IMR-90 (cell line): ENCODE measurements at regions not wholly inside any gene's neighbourhood (a gene's known extent, or its start where the extent isn't known, plus 50 kb on each side); places are given as distances from the start of the nearest gene placed in this dataset.

ENCODE experiments used
- ATAC-seq: fragments of 200-7000 bp; cut with Tn5 transposase; 2 replicates; pipeline ENCODE4 v1.9.1; 2020; ENCODE audit warnings: low read depth, mild to moderate bottlenecking, moderate library complexity
- BruUV-seq: library from RNA; stranded (reverse); fragments of 400-500 nt; replicated peaks from 2 replicates; lab custom pipeline; 2021; lab: Mats Ljungman, UMichigan
- CTCF ChIA-PET: fragments of 300-600 bp; formaldehyde crosslinking; extraction: SDS; loops from one replicate; lab custom pipeline; 2021; ENCODE audit warnings: antibody characterized with exemption; lab: Yijun Ruan, JAX
- POLR2A ChIA-PET: fragments of 300-600 bp; sonication (Branson Sonifier 250); formaldehyde crosslinking; loops from one replicate; lab custom pipeline; 2022; ENCODE audit warnings: antibody characterized with exemption; ENCODE audit not compliant: unreplicated experiment; lab: Charles Lee
- DNase-seq: peaks from one replicate; pipeline ENCODE4 v3.0.0; 2013
- H2AFZ ChIP-seq: replicated peaks from 2 replicates; pipeline ENCODE3; 2013; ENCODE audit warnings: low read length, mild to moderate bottlenecking; ENCODE audit not compliant: poor library complexity
- H2AK5ac ChIP-seq: 2 replicates; pipeline ENCODE4 v1.6.1; 2013; ENCODE audit warnings: low read depth, low read length, inconsistent platforms
- H2AK9ac ChIP-seq: replicated peaks from 2 replicates; pipeline ENCODE3; 2013; ENCODE audit warnings: mild to moderate bottlenecking, low read depth, low read length, moderate library complexity; ENCODE audit not compliant: poor library complexity
- H2BK120ac ChIP-seq: 2 replicates; pipeline ENCODE4 v1.6.1; 2013; ENCODE audit warnings: low read depth, low read length, inconsistent platforms
- H2BK15ac ChIP-seq: 3 replicates; pipeline ENCODE4 v1.6.1; 2013; ENCODE audit warnings: low read depth, low read length, inconsistent platforms
- H2BK20ac ChIP-seq: 2 replicates; pipeline ENCODE4 v1.6.1; 2013; ENCODE audit warnings: low read depth, mild to moderate bottlenecking, inconsistent platforms, low read length, moderate library complexity
- H2BK5ac ChIP-seq: 2 replicates; pipeline ENCODE4 v1.6.1; 2013; ENCODE audit warnings: mild to moderate bottlenecking, low read depth, low read length, inconsistent platforms; ENCODE audit not compliant: poor library complexity, severe bottlenecking
- H3K14ac ChIP-seq: replicated peaks from 2 replicates; pipeline ENCODE4 v1.6.1; 2013; ENCODE audit warnings: low read depth, low read length, inconsistent platforms
- H3K18ac ChIP-seq: 2 replicates; pipeline ENCODE4 v1.6.1; 2013; ENCODE audit warnings: low read depth, low read length, control low read depth
- H3K23ac ChIP-seq: 2 replicates; pipeline ENCODE4 v1.6.1; 2013; ENCODE audit warnings: low read depth, low read length, inconsistent platforms
- H3K27ac ChIP-seq: 2 replicates; pipeline ENCODE4 v1.5.1; 2013; ENCODE audit warnings: mild to moderate bottlenecking, control low read depth, low read length; ENCODE audit not compliant: insufficient read depth
- H3K27me3 ChIP-seq: 2 replicates; pipeline ENCODE4 v1.6.1; 2013; ENCODE audit warnings: low read length; ENCODE audit not compliant: control insufficient read depth, insufficient read depth
- H3K36me3 ChIP-seq: 2 replicates; pipeline ENCODE4 v1.6.1; 2013; ENCODE audit warnings: low read length, mixed read lengths; ENCODE audit not compliant: control insufficient read depth, insufficient read depth
- H3K4ac ChIP-seq: 2 replicates; pipeline ENCODE4 v1.6.1; 2013; ENCODE audit warnings: low read depth, low read length, inconsistent platforms
- H3K4me1 ChIP-seq: 2 replicates; pipeline ENCODE4 v1.6.1; 2013; ENCODE audit warnings: low read length, mixed read lengths; ENCODE audit not compliant: control insufficient read depth, insufficient read depth
- H3K4me2 ChIP-seq: 2 replicates; pipeline ENCODE4 v1.6.1; 2013; ENCODE audit warnings: low read depth, mild to moderate bottlenecking, control low read depth, low read length, moderate library complexity
- H3K4me3 ChIP-seq: 2 replicates; pipeline ENCODE4 v1.5.1; 2013; ENCODE audit warnings: low read depth, mild to moderate bottlenecking, control low read depth, low read length, moderate library complexity; ENCODE audit not compliant: insufficient read depth
- H3K56ac ChIP-seq: 2 replicates; pipeline ENCODE4 v1.6.1; 2013; ENCODE audit warnings: low read length, inconsistent platforms; ENCODE audit not compliant: insufficient read depth; ENCODE audit errors: extremely low read depth
- H3K79me1 ChIP-seq, 2 experiments: 2 replicates each; pipeline ENCODE4 v1.6.1; 2013; ENCODE audit warnings: low read length in 2 of 2, inconsistent platforms in 1 of 2, low read depth in 1 of 2
- H3K9ac ChIP-seq: 2 replicates; pipeline ENCODE4 v1.6.1; 2013; ENCODE audit warnings: low read depth, low read length, control low read depth
- H3K9me1 ChIP-seq: 2 replicates; pipeline ENCODE4 v1.6.1; 2013; ENCODE audit warnings: low read length, inconsistent platforms; ENCODE audit not compliant: insufficient read depth
- H3K9me3 ChIP-seq: 2 replicates; pipeline ENCODE4 v1.6.1; 2013; ENCODE audit warnings: low read length; ENCODE audit not compliant: control insufficient read depth, insufficient read depth
- H4K20me1 ChIP-seq: 2 replicates; pipeline ENCODE4 v1.6.1; 2013; ENCODE audit warnings: low read length, inconsistent platforms; ENCODE audit not compliant: insufficient read depth
- H4K5ac ChIP-seq: 2 replicates; pipeline ENCODE4 v1.6.1; 2013; ENCODE audit warnings: mild to moderate bottlenecking, low read depth, low read length, control low read depth
- H4K8ac ChIP-seq, 2 experiments: 2 replicates each; pipeline ENCODE4 v1.6.1; 2013; ENCODE audit warnings: low read depth in 2 of 2, low read length in 2 of 2, control low read depth in 1 of 2, inconsistent platforms in 1 of 2
- H4K91ac ChIP-seq: 2 replicates; pipeline ENCODE4 v1.6.1; 2013; ENCODE audit warnings: low read depth, low read length, inconsistent platforms; ENCODE audit not compliant: insufficient read depth
- CEBPB ChIP-seq: IDR thresholded peaks from 2 replicates; pipeline ENCODE4 v1.6.1; 2012; ENCODE audit warnings: low read depth, low read length, improper control_type of control experiment
- CHD1 ChIP-seq: IDR thresholded peaks from 2 replicates; pipeline ENCODE4 v1.6.1; 2012; ENCODE audit warnings: low read depth, low read length, improper control_type of control experiment
- MAFK ChIP-seq: IDR thresholded peaks from 2 replicates; pipeline ENCODE4 v1.6.1; 2012; ENCODE audit warnings: low read depth, low read length, improper control_type of control experiment
- MAZ ChIP-seq: IDR thresholded peaks from 2 replicates; pipeline ENCODE4 v1.6.1; 2012; ENCODE audit warnings: low read depth, mild to moderate bottlenecking, low read length, improper control_type of control experiment, moderate library complexity, borderline replicate concordance
- MXI1 ChIP-seq: IDR thresholded peaks from 2 replicates; pipeline ENCODE4 v1.6.1; 2012; ENCODE audit warnings: low read depth, mild to moderate bottlenecking, low read length, moderate library complexity, borderline replicate concordance
- POLR2A ChIP-seq: IDR thresholded peaks from 2 replicates; pipeline ENCODE4 v1.6.1; 2012; ENCODE audit warnings: mild to moderate bottlenecking, low read depth, low read length
- RCOR1 ChIP-seq: IDR thresholded peaks from 2 replicates; pipeline ENCODE4 v1.6.1; 2012; ENCODE audit warnings: mild to moderate bottlenecking, low read length, improper control_type of control experiment; ENCODE audit not compliant: insufficient replicate concordance
- RFX5 ChIP-seq: IDR thresholded peaks from 2 replicates; pipeline ENCODE4 v1.8.0; 2012; ENCODE audit warnings: low read depth, mild to moderate bottlenecking, low read length, moderate library complexity
- SMC3 ChIP-seq: fragments of 150-350 bp; IDR thresholded peaks from 2 replicates; pipeline ENCODE4 v1.6.1; 2016; ENCODE audit warnings: low read depth, mild to moderate bottlenecking, antibody characterized with exemption, low read length, moderate library complexity
- WGBS, 2 experiments: methylation state at CpG; one replicate each; pipeline versions ENCODE4 v1.1.5 to v1.1.7; 2013; ENCODE audit warnings: missing lambda C conversion rate in 2 of 2; ENCODE audit not compliant: insufficient read length in 1 of 2; ENCODE audit errors: extremely low coverage in 2 of 2; 5-methylcytosine and 5-hydroxymethylcytosine counted together
- dilution Hi-C: fragments of 300-500 bp; cut with HindIII; formaldehyde crosslinking; loops from one replicate; pipeline ENCODE4 v1.14.3; 2018; ENCODE audit warnings: low sequenced_read_pairs; ENCODE audit not compliant: unreplicated experiment
- in situ Hi-C: fragments of 300-500 bp; cut with MboI; formaldehyde crosslinking; loops from 3 replicates; pipeline ENCODE4 v1.14.3; 2019; ENCODE audit warnings: low sequenced_read_pairs, inconsistent platforms, mixed read lengths
- intact Hi-C: fragments of 100-400 bp; cut with micrococcal nuclease; formaldehyde crosslinking; loops from 2 replicates; pipeline ENCODE4 v1.10.0; 2022
- TF ChIP-seq, protein P1 (sequence below): fragments of 150-350 bp; IDR thresholded peaks from 2 replicates; pipeline ENCODE4 v1.6.1; 2016; ENCODE audit warnings: low read depth, mild to moderate bottlenecking, low read length, moderate library complexity, borderline replicate concordance
- TF ChIP-seq, protein P2 (sequence below): fragments of 150-350 bp; IDR thresholded peaks from 2 replicates; pipeline ENCODE4 v1.6.1; 2017; ENCODE audit warnings: mild to moderate bottlenecking, antibody characterized with exemption, low read length, low read depth

DNA sequence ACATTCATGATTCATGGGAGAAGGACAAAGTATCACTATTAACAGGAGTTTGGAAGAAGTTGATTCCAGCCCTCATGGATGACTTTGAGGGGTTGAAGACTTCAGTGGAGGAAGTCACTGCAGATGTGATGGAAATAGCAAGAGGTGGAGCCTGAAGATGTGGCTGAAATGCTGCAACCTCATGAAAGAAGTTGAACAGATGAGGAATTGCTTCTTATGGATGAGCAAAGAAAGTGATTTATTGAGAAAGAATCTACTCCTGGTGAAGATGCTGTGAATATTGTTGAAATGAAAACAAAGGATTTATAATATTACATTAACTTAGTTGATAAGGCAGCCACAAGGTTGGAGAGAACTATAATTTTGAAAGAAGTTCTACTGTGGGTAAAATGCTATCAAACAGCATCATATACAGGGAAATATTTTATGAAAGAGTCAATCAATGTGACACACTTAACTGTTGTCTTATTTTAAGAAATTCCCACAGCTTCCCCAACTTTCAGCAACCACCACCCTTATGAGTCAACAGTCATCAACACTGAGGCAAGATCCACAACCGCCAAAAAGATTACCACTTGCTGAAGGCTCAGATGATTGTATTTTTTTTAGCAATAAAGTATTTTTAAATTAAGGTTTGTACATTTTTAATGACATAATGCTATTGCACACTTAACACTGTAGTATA is 302.6 kb downstream of the CBLL2 start:
- Histone ChIP-seq H3K23ac (no peak overlapping the region), H3K4me2 (no peak overlapping the region), H2AK5ac (no peak overlapping the region), H2BK20ac (no peak overlapping the region), H2AK9ac (no peak overlapping the region), H3K27ac (no peak overlapping the region), H3K9me3 (no peaks in the 10 kb centered on the region), H3K9me1 (no peaks in the 10 kb centered on the region), H3K9ac (no peak overlapping the region), H4K8ac (no peak overlapping the region), H3K36me3 (no peaks in the 10 kb centered on the region), H4K20me1 (no peaks in the 10 kb centered on the region), H3K27me3 (no peaks in the 10 kb centered on the region), H2BK5ac (no peak overlapping the region), H3K4ac (no peak overlapping the region), H3K56ac (no peak overlapping the region), H3K4me3 (no peak overlapping the region), H3K4me1 (no peaks in the 10 kb centered on the region), H2BK120ac (no peak overlapping the region), H3K18ac (no peak overlapping the region), H4K91ac (no peak overlapping the region), H3K79me1 (no peaks in the 10 kb centered on the region), H2AFZ (no peak overlapping the region), H2BK15ac (no peak overlapping the region), H4K5ac (no peak overlapping the region), H3K14ac (no peak overlapping the region)
- in situ Hi-C loops: no loop called here
- BruUV-seq: no TSS peak
- dilution Hi-C loops: no loop called here
- DNase-seq (peak; percentile 26), ATAC-seq (no peak)
- TF ChIP-seq, protein P1, sequence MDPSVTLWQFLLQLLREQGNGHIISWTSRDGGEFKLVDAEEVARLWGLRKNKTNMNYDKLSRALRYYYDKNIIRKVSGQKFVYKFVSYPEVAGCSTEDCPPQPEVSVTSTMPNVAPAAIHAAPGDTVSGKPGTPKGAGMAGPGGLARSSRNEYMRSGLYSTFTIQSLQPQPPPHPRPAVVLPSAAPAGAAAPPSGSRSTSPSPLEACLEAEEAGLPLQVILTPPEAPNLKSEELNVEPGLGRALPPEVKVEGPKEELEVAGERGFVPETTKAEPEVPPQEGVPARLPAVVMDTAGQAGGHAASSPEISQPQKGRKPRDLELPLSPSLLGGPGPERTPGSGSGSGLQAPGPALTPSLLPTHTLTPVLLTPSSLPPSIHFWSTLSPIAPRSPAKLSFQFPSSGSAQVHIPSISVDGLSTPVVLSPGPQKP: no peak
- no peak for TF ChIP-seq SMC3
- TF ChIP-seq MAFK: no peak
- no peak for TF ChIP-seq CEBPB
- TF ChIP-seq, protein P2, sequence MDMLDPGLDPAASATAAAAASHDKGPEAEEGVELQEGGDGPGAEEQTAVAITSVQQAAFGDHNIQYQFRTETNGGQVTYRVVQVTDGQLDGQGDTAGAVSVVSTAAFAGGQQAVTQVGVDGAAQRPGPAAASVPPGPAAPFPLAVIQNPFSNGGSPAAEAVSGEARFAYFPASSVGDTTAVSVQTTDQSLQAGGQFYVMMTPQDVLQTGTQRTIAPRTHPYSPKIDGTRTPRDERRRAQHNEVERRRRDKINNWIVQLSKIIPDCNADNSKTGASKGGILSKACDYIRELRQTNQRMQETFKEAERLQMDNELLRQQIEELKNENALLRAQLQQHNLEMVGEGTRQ: no peak
- TF ChIP-seq CHD1: no peak
- no peak for TF ChIP-seq MXI1
- no peak for TF ChIP-seq POLR2A
- TF ChIP-seq MAZ: no peak
- TF ChIP-seq RFX5: no peak
- no peak for TF ChIP-seq RCOR1
- intact Hi-C loops: no loop called here
- no CpG with 5 or more reads among the region's 1 CpG for WGBS, 2 experiments
- CTCF ChIA-PET: no interaction called here
- POLR2A ChIA-PET: no interaction called here
